Parathyroid adenoma (tissue), 2 donors: ENCODE measurements at regions not wholly inside any gene's neighbourhood (a gene's known extent, or its start where the extent isn't known, plus 50 kb on each side); places are given as distances from the start of the nearest gene placed in this dataset.

Experiments
- H2AFZ ChIP-seq: fragments of 300-600 bp; sonication (generic); one replicate; pipeline ENCODE4 v1.7.0; 2017; ENCODE audit warnings: antibody characterized with exemption, mild to moderate bottlenecking
- H3K27ac ChIP-seq: fragments of 300-600 bp; sonication (generic); one replicate; pipeline ENCODE4 v1.7.0; 2017
- H3K27me3 ChIP-seq: fragments of 300-600 bp; sonication (generic); one replicate; pipeline ENCODE4 v1.7.0; 2017; ENCODE audit warnings: low read length; ENCODE audit not compliant: control insufficient read depth, insufficient read depth
- H3K36me3 ChIP-seq: fragments of 300-600 bp; sonication (generic); one replicate; pipeline ENCODE4 v1.7.0; 2017; ENCODE audit warnings: low read length; ENCODE audit not compliant: control insufficient read depth, insufficient read depth
- H3K4me1 ChIP-seq: fragments of 300-600 bp; sonication (generic); one replicate; pipeline ENCODE4 v1.7.0; 2017; ENCODE audit warnings: control low read depth
- H3K4me2 ChIP-seq: fragments of 300-600 bp; sonication (generic); one replicate; pipeline ENCODE4 v1.7.0; 2017; ENCODE audit warnings: low read length
- H3K4me3 ChIP-seq: fragments of 300-600 bp; sonication (generic); one replicate; pipeline ENCODE4 v1.7.0; 2017; ENCODE audit warnings: low read depth, low read length
- H3K79me2 ChIP-seq: fragments of 300-600 bp; sonication (generic); one replicate; pipeline ENCODE4 v1.7.0; 2017; ENCODE audit warnings: control low read depth
- H3K9ac ChIP-seq: fragments of 300-600 bp; sonication (generic); one replicate; pipeline ENCODE4 v1.7.0; 2017; ENCODE audit warnings: mild to moderate bottlenecking
- H3K9me3 ChIP-seq: fragments of 300-600 bp; sonication (generic); one replicate; pipeline ENCODE4 v1.7.0; 2017; ENCODE audit warnings: low read length; ENCODE audit not compliant: control insufficient read depth
- TF ChIP-seq, protein P1 (sequence below): fragments of 300-600 bp; sonication (generic); IDR thresholded peaks from one replicate; pipeline ENCODE4 v1.7.0; 2017; ENCODE audit warnings: antibody characterized with exemption, mild to moderate bottlenecking
- donor health status: primary hyperparathyroidism.

DNA sequence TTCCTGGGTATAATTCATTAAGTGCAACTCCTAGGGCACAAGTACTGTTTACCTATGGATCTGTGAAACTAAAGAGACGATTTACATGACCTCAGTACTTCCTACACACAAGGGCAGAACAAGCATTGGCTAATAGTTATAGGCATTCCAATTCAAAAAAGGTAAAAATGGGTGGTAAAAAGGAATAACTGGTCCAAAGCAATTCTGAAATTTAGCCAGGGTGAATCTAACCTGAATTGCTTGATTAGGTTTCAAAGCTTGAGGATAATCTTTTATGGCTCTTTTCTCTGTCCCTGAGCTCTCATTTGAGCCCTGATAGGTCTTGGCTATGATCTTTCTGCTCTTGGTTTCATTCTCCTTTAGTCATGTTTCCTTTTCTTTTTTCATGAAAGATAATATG lies 52.3 kb upstream of the CALCR start:
- Histone ChIP-seq H3K27ac (no peak overlapping the region), H3K79me2 (no peaks in the 10 kb centered on the region), H3K9ac (no peak overlapping the region), H3K27me3 (no peaks in the 10 kb centered on the region), H3K4me3 (no peak overlapping the region), H3K36me3 (no peaks in the 10 kb centered on the region), H3K4me1 (no peaks in the 10 kb centered on the region), H3K9me3 (no peaks in the 10 kb centered on the region), H2AFZ (no peak overlapping the region), H3K4me2 (no peak overlapping the region)
- TF ChIP-seq, protein P1, sequence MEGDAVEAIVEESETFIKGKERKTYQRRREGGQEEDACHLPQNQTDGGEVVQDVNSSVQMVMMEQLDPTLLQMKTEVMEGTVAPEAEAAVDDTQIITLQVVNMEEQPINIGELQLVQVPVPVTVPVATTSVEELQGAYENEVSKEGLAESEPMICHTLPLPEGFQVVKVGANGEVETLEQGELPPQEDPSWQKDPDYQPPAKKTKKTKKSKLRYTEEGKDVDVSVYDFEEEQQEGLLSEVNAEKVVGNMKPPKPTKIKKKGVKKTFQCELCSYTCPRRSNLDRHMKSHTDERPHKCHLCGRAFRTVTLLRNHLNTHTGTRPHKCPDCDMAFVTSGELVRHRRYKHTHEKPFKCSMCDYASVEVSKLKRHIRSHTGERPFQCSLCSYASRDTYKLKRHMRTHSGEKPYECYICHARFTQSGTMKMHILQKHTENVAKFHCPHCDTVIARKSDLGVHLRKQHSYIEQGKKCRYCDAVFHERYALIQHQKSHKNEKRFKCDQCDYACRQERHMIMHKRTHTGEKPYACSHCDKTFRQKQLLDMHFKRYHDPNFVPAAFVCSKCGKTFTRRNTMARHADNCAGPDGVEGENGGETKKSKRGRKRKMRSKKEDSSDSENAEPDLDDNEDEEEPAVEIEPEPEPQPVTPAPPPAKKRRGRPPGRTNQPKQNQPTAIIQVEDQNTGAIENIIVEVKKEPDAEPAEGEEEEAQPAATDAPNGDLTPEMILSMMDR = no peak
